ENCODE measurements at regions not wholly inside any gene's neighbourhood (a gene's known extent, or its start where the extent isn't known, plus 50 kb on each side); places are given as distances from the start of the nearest gene placed in this dataset.
"Not testable (repeated sequence)": the region's sequence is repeated elsewhere in the genome, so short reads cannot be mapped to it uniquely, and the experiment has no call there.

DNA sequence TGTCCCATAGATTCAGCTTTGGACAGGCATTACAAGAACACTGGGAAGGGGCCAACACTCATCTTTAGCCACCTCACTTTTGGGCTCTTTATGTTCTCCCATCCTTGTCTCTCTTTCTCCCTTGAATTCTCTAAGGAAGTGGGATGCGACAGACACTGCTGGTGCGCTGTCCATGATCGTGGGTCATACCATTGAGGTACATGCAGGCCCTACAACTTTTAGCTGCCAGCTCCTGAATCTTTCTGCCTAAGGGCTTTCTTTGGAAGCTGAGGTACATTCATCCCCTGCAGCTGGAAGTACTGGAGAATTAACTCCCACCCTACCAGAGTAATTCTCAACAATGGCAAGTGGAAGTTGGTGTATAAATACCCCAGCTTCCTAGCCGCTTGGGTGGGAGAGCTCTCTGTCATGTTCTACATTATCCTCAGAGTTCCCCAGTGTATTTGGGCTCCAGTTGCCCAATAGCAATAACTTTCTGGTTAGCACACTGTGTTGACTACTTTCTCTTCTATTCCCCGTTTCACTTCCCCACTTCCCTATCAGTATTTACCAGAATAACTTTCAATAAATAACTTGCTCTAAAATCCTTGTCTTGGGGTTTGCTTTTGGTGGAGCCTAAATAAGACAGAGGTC lies 75.6 kb upstream of the ADRA1D start:
- no peak for TF ChIP-seq POLR2A (IDR thresholded peaks at IDR 0.05; ENCODE audit: low read depth, low read length)
- no peak for FAIRE-seq
- no peak for DNase-seq (ENCODE audit: insufficient read length, low spot score)

DNA sequence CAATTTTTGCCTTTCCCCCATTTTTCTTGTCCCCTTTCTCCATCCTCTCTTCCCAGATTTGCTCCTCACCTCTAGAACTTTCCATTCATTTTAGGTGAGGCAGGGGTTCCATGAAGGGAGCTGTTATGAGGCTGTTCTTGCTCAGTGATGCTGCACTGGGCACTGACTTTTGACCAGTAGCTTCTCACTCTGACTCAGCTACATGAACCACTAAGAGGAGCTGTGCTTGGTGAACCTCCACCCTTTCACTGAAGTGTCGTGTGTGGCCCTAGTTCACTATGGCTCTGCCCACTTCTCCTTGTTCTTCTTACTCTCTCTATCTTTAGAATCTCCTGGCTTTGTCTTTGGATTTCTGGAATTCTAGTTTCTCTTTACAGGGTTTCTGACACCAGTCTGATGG lies 73.4 kb upstream of the ADRA1D start:
- FAIRE-seq = no peak
- DNase-seq (ENCODE audit: insufficient read length, low spot score) = no peak

DNA sequence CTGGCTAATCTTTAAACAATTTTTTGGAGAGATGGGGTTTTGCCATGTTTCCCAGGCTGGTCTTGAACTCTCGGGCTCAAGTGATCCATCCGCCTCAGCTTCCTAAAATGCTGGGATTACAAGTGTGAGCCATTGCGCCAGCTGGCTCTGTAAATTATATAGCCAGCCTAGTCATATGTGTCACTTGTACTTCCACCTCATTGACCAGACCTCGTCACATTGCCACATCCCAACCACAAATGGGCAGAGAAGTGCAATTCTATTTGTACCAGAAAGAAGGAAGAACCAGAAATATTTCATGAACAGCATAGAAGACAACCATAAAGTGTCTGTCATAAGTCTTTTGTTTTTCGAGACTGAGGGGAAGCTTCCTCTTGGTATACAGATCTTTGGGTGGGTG lies 71.2 kb upstream of the ADRA1D start:
- DNase-seq (ENCODE audit: insufficient read length, low spot score) (no peak), FAIRE-seq (no peak)
- no peak for TF ChIP-seq POLR2A (IDR thresholded peaks at IDR 0.05; ENCODE audit: low read depth, low read length)

More for the DNA sequence above, 73.4 kb upstream of the ADRA1D start:
- no peak for TF ChIP-seq POLR2A (IDR thresholded peaks at IDR 0.05; ENCODE audit: low read depth, low read length)

DNA sequence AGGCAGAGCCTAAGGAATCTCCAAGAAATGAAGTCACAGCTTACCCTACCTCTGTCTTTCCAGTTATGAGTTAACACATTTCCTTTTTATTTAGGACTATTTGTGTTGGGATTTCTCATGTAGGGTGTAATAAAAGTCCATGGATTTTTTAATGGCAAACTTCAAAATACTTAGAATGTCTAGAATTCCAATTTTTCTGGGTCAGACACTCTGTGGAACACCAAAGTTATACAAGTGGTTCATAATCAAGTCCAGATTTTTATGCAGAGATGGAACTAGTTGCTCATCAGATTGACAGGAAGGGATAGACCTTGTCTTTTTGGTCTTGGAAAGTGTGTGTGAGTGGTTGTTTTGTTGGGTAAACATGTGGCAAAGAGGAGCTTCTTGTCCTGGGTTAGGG lies 69.8 kb upstream of the ADRA1D start:
- DNase-seq (ENCODE audit: insufficient read length, low spot score) (no peak), FAIRE-seq (no peak)
- TF ChIP-seq POLR2A (IDR thresholded peaks at IDR 0.05; ENCODE audit: low read depth, low read length) = no peak

DNA sequence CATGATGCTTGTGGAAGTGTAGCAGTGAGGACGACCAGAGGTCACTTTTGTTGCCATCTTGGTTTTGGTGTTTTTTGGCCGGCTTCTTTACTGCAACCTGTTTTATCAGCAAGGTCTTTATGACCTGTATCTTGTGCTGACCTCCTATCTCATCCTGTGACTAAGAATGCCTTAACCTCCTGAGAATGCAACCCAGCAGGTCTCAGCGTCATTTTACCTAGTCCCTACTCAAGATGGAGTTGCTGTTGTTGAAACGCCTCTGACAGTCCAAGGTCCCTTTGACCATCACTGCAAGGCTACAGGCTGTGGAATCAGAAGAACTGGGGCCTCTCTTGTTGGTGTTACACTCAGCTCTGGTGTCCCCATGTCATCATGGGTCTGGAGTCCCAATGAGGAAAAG lies 61.5 kb upstream of the ADRA1D start:
- not testable (repeated sequence) for FAIRE-seq; DNase-seq (ENCODE audit: insufficient read length, low spot score)

DNA sequence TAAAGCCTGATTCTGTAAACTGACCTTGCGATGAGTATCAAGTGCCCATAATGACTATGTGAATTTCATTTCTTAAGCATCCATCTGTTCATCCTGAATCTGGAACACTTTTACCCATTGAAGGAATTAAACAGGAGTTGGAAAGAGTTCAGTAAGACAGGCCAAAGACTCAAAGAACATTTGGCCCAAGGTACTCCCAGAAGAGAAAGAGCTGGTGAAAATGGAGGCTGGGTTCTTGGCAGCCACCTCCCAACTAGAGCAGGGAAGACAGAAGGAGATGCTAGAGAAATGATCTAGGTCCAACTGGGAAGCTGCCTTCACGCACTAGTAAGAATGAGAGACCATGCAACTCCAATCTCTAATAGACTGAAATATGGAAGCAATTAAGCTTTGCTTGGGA lies 57.1 kb upstream of the ADRA1D start:
- FAIRE-seq (no peak), DNase-seq (ENCODE audit: insufficient read length, low spot score) (no peak)
- TF ChIP-seq POLR2A (IDR thresholded peaks at IDR 0.05; ENCODE audit: low read depth, low read length) = no peak

DNA sequence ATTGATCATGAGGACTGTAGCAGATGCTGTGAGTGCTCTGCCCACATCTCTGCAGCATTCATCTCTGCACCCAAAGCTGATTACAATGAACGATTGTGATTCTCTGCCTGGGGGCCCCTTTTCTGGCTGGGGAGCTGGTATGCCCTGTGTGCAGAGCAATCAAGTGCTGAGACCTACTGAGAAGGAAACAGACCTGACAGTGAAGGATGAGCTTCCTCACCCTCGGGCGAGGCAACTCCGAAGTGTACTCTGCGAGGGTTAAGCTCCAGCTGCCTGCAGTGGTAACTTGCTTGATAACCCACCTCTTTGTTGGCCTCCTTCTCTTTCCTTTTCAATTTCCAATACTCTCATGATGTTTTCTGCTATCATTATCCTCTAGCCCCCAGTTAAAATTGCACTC lies 56.0 kb upstream of the ADRA1D start:
- FAIRE-seq (no peak), DNase-seq (ENCODE audit: insufficient read length, low spot score) (no peak)
- no peak for TF ChIP-seq POLR2A (IDR thresholded peaks at IDR 0.05; ENCODE audit: low read depth, low read length)

DNA sequence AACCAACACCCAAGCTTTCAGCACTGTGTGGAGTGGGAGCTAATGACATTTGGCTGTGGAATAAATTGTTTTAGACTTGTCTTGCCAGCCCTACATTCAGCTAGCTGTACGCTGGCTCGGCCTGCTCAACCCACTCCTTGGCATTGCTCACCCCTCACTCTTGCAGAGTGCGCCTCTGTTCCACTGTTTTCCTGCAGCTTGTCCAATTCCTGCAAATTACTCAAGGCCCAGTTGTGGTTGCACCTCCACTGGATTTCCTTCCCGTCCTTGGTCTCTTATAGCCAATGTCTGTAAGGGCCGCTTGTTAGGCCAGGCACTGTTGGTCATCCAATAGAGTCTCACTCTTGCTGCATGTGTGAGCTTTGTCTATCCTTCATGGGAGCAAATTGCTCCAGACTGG lies 55.5 kb upstream of the ADRA1D start:
- no peak for DNase-seq (ENCODE audit: insufficient read length, low spot score)
- FAIRE-seq = no peak
- no peak for TF ChIP-seq POLR2A (IDR thresholded peaks at IDR 0.05; ENCODE audit: low read depth, low read length)

DNA sequence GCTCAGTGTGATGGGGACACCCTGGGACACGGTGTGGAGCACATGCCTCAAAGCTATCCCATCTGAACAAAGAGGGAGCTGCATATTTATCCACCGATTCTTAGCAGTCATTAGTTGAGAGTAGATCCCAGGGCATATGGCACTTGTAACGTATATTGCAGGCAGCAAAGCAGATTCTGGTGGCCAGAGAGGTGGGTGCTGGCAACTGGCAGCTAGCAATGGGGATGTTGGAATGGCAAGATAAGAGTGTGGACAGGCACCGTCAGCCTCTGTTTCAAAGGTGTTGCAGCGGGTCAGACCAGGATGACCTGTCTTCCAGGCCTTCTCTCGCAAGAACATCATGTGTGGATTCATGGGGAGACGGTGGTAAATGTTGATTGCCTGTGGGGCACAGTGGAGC lies 54.0 kb upstream of the ADRA1D start:
- no peak for DNase-seq (ENCODE audit: insufficient read length, low spot score)
- no peak for FAIRE-seq
- no peak for TF ChIP-seq POLR2A (IDR thresholded peaks at IDR 0.05; ENCODE audit: low read depth, low read length)

DNA sequence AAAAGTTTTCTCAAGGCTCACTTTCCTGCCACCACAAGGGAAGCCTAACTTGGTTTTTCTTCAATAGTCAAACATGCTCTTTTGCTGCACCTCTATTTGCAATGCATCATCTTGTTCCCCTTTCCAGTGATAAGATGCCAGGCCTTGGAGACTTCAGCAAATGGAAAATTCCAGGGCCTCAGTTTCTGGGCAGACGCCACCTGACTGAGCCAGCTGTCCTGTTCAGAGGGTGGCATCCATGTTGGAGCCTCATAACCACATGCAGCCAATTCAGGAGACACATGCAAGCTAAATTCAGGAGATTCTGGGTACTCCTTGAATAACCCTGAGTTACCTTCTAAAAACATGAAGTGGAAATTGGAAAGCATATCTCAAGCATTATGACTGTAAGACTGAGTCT lies 51.8 kb upstream of the ADRA1D start:
- no peak for DNase-seq (ENCODE audit: insufficient read length, low spot score)
- FAIRE-seq = no peak
- no peak for TF ChIP-seq POLR2A (IDR thresholded peaks at IDR 0.05; ENCODE audit: low read depth, low read length)

DNA sequence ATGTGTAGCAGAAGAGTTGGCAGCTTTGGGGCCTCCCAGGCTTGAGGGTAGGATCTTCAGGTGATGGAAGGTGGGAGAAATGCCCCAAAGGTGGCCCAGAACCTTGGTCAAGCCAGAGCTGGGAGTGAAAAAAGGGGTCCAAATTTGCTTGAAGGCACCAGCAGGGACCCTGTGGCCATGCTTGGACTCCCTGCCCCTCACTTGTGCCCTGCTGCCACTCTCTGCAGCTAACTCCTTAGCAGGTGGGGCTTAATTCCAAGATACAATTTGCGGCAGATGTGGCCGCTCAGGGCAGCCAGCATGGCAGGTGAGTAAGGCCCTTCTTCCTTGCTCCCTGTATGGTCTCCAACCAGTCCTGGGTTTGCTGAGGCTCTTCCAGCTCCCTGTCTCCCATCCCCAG lies 51.3 kb upstream of the ADRA1D start:
- no peak for FAIRE-seq
- TF ChIP-seq POLR2A (IDR thresholded peaks at IDR 0.05; ENCODE audit: low read depth, low read length) = no peak
- DNase-seq (ENCODE audit: insufficient read length, low spot score) = no peak

DNA sequence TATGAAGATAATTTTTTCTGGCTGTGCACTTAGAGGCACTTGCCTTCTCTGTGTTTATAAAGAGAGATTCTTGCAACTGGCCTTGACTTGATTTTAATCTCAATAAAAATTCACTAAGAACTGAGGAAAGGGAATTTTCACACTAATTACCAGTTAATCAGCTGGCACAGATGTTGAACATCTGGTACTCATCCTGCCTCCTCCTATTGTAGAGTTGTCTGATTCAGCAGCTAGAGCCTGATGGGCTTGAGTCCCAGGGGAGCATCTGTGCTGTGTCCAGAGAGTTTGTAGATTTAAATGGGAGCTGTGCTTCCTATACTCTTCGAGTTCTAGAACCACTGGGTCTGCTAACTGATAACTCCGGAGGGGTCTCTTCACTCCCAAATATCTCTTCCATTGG lies 50.7 kb upstream of the ADRA1D start:
- TF ChIP-seq POLR2A (IDR thresholded peaks at IDR 0.05; ENCODE audit: low read depth, low read length) = no peak
- no peak for FAIRE-seq
- no peak for DNase-seq (ENCODE audit: insufficient read length, low spot score)

DNA sequence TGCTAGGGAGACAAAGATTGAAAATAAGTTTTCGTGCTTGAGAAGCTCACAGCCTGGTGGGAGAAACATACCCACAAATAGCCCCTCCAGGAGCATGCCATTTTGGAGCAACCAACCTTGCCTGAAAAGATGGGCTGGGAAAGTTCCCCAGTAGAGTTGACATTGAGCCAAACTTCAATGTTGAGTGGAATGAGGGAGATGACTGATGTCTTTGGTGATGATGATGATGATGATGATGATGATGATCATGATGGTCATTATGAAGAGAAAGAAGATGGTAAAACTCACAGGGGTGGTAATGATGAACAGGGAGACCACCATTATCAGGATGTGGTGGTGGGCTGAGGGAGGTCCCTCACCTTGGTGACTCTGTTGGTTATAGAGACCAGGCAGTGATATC lies 50.1 kb upstream of the ADRA1D start:
- FAIRE-seq = no peak
- DNase-seq (ENCODE audit: insufficient read length, low spot score) = no peak
- no peak for TF ChIP-seq POLR2A (IDR thresholded peaks at IDR 0.05; ENCODE audit: low read depth, low read length)
